8988T (cell line): ENCODE measurements at regions not wholly inside any gene's neighbourhood (a gene's known extent, or its start where the extent isn't known, plus 50 kb on each side); places are given as distances from the start of the nearest gene placed in this dataset.

Experiments
- DNase-seq: peaks from one replicate; pipeline ENCODE4 v3.0.0; 2011

DNA sequence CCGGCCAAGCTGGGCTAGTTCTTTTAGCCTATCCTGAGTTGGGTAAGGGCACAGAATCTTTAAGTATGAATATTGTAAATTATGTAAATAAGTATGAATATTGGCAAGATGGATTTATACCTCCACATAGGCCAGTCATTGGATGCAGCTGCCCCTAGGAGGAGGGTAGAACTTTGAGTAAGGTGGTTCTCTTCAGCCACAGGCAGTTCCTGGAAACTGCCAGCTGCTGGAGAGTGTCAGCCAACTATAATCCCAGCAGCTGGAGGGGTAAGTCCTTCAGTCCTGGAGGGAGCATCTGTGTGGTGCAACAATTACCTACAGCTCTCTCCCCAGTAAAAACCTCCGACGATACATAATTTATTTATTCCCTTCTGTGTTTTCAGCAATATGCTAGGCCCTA, 65.8 kb upstream of the TMPO start:
- DNase-seq = no peak

DNA sequence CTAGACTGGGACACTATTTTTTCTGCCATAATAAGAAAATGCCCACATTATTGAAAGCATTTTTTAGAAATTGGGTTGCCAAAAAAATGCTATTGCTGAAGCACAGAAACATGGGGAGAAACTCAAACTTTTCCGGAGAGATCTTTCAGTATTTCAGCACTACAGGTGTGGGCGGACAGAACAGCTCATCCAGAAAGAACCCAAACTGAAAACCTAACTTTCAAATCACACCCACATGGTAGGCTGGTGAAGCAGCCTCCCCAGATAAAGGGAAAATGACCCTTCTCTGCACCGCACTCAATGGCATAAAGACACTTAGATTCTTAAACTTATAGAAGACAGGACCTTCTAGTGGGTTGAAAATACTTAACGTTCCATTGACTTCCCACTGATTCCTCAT, 62.3 kb upstream of the TMPO start:
- no peak for DNase-seq

DNA sequence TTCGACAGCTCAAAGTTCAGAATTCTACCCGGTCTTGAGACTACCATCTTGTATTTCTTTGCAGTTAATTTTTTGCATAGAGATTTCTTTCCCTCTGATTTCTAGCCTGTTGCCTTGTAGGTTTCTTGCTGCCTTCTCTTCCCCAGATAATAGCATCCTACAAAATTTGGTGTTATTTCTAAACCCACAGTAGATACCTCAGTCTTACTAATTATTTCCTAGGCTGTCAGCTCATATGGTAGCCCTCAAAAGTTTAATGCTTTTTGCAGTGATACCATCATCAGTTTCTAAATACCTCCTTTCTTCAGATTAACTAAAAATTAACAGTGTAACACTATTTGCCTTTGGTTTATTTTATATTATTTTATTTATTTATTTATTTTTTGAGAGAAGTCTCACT, 61.9 kb upstream of the TMPO start:
- DNase-seq = no peak

DNA sequence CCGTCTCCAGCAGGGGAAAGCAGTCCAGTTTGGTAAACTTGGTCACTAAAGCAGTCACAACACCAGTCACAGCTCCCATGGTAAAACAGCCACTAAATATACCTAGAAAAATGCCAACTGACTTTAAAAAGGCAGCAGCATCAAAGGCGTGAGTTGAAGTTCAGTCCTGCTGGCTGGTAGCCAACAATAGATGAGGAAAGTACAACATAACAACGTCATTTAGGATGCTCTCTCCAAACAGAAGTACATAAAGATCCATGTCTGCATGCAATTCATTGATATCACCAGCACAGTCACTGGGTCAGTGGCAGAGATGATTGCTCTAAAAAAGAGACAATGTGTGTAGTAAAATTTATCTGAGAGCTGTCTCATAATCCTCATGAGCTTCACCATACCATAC, 59.3 kb upstream of the TMPO start:
- DNase-seq = no peak

DNA sequence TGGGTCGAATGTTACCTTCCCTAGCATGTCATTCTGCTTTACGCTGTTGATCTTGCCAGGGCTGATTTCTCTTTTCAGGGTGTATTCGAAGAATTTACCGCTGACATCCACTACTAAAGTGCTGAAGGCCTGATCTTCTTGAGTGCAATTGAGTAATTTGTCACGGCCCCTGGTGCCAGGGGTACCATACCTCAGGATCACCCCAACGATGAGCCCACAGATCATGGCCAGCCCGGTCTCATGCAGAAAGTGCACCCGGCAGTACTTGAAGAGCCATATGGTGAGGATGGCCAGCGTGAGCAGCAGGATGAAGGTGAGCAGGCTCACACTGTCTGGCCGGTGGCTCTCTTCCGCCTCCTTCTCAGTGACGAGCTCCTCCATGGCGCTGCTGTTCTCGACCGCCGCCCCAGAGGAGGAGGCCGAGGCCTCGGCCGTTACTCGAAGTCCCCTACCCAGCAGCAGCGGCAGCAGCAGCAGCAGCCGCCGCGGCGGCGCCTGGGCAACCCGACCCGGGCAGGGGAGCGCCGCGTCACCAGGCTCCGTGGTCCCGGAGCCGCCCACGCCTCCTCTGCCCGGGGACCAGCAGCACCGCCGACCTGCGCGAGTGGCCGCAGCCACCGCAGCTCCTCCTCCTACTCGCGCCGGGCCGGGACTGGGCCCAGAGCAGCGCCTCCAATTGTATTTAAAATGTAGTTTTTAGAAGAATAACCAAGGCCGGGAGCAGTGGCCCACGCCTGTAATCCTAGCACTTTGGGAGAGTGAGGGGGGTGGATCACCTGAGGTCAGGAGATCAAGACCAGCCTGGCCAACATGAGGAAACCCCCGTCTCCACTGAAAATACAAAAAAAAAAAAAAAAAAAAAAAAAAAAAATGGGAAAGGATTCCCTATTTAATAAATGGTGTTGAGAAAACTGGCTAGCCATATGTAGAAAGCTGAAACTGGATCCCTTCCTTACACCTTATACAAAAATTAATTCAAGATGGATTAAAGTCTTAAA, 58.5 kb upstream of the TMPO start:
- peak; percentile 39 for DNase-seq

DNA sequence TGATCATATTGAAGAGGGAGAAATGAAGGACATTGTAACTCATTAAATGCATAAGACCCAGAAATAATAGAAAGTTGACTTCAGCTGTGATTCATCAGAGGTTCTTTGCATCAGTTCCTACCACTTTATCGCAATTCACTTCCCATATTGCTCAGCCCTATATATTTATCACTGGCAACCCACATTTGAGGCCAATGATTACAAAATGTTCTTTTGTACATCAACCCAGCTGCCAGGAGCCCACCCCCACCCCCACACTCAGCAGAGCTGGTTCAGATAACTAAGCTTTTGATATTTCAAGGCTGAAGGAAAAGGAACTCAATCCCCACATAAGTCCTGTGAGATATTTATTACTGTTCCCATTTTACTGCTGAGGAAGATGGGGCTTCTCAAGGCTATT, 51.2 kb upstream of the TMPO start:
- DNase-seq = no peak

DNA sequence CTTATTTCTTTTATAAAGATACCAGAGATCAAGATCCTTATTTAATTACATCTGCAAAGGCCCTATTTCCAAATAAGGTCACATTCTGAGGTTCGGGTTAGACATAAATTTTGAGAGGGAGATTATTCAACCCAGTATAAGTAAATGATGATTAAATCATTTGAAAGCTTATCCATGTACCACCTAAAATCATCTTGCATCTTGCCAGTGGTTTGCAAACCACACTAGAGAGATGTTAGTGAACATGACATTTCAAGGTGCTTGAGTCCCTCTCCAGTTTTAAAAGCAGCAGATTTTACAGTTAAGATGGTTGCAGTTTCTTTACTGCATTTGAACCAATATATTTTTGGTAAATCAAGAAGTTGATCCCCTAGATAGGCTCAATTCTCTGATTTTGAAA, 49.9 kb upstream of the TMPO start:
- DNase-seq = no peak
